Amygdala (tissue), 56 donors: ENCODE measurements at regions not wholly inside any gene's neighbourhood (a gene's known extent, or its start where the extent isn't known, plus 50 kb on each side); places are given as distances from the start of the nearest gene placed in this dataset.
"Not testable (repeated sequence)": the region's sequence is repeated elsewhere in the genome, so short reads cannot be mapped to it uniquely, and the experiment has no call there.

Experiments used
- DNase-seq, 56 donors: peaks; one replicate each; lab custom pipeline; 2025; lab: John Stamatoyannopoulos, UW

DNA sequence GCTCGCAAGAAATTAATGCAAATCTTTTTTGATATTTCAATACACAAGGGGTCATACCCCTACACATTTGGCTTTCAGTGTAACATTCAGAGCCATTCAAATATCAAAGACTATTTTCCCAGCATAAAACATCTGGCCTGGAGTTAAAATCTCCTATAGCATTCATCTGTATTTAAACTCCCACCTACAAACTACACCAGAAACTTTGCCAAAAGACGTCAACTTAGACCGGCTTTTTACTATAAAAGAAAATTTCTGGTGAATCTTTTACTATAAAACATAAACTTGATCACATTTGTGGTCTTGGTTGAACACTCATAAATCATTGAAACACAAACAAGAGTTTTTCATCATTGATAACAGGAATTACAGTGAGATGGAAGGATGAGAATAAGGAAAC lies 473.3 kb upstream of the DCN start:
- DNase-seq = no peak

DNA sequence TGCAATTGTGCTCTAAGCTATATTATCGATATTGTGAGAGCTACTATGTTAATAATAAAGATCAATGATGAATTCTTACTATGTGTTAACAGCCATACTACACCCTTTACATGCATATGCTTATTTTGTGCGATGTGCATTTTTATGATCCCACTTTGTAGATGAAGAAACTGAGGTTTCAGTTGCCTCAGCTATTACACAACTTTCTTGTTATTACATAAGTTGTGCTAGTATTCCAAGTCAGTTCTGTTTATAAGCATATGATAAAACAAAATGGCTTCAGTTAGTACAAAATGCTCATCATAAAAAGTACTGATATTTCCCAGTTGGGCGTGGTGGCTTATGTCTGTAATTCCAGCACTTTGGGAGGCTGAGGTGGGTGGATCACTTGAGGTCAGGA lies 471.5 kb upstream of the DCN start:
- DNase-seq = no peak

- no peak for DNase-seq
These were observed 469.1 kb upstream of the DCN start for GRCh38 chr12:91651728-91652127.

DNA sequence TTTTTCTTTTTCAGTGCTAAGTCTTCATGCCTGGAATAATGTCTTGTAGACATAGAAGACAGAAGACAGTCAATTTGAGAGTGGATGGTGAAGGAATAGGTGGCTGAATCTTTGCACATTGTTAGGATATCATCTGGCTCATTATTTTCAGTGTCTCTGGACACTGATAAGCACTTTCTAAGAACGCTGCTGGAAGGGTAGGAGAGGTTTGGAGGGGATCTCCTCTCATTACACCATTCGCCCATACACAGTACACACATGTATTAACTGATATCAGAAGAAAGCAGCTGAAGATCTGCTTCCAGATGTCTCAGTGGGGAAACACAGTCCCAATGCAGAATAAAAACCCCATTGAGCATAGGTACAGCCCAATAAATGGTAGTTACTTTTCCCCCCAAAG lies 461.1 kb upstream of the DCN start:
- DNase-seq = no peak

DNA sequence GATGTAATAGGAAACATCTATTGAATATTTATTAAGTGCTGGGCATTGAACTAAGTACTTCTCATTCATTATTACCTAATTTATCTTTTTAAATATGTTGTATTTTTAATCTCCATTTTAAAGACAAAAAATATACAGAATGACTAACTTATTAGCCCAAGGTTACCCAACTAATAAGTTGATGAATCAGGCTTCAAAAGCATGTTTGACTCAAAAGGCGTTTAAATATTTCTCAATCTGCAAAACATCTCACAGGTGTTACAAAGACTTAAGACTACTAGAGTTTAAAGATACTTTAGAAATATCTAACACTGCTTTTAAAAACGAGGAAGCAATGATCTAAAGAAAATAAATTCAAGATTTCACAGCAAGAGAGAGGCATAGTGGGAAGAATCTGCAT lies 457.4 kb upstream of the DCN start:
- no peak for DNase-seq

DNA sequence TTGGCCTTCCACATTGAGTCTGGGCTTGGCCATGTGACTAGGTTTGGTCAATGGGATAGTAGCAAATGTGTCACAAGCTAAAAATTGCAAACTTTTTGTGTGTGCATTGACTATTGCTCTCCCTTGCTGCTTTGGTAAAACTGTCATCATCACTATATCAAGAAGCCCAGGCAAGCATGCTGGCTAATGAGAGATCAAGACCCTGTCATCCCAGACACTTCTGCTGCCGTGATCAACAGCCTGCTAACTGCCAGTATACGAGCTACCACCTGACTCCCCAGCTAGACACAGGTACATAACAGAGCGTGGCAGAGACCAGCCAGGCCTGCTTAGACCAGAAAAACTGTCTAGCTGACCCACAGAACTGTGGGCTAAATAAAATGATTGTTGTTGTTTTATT lies 456.7 kb upstream of the DCN start:
- DNase-seq = no peak

DNA sequence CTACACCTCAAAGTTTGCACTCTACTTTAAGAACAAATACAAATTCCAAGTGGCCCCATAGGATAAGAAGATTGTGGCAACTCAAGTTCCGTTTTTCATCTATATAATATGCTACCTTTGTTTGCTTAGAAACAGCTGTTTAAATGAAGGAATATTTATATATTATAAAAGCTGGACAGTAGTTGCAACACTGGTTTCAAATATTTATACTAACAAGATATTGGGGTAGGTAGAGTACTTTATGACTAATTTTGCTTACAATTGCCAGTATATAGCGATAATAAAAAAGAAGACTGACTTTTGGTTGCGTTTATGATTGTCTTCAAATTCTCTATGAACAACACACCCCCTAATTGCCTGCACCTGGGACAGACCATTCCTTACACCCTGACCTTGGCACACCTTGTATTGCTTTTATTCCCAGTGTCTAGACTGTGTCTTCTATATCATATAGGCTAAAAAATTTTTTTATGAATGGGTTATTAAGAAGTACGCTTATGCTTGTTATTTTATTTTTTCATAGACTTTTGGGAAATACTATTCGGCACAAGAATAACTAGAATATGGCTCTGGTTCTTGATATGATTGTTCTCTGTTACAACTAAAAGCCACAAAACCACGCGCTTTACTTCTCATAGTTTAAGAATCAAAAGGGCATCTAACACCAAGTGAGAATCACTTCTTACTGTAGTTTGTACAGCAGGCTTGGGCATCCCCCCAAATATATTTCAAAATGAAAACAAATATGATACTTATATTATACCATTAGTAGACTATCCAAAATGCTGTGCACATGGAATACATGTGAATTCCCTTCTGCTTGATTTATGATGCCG lies 455.4 kb upstream of the DCN start:
- no peak for DNase-seq

- no peak for DNase-seq
These were observed 454.1 kb upstream of the DCN start for GRCh38 chr12:91636721-91637120.

GRCh38 chr12:91634386-91634713 lies 451.7 kb upstream of the DCN start:
- DNase-seq = not testable (repeated sequence)

- no peak for DNase-seq
These were observed 451.2 kb upstream of the DCN start for GRCh38 chr12:91633734-91634357.

DNA sequence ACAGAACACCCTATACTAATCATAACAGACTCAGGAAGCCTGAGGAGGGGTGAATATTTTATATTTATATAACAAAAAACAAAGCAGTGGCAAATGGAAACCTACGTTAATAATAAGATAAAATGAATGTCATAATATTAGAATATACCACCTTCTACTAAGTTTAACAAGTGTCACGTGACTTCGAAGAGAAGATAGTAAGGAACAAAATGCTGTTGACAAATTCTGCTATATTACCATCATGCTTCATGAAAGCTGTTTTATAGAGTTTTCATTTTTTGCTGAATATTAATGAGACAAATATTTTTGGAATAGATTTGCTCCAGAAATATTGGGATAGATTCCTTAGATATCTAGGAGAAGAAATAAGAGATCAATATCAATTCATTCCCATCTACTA lies 450.6 kb upstream of the DCN start:
- DNase-seq = no peak

- no peak for DNase-seq
These were observed 449.6 kb upstream of the DCN start for GRCh38 chr12:91632042-91632786.

DNA sequence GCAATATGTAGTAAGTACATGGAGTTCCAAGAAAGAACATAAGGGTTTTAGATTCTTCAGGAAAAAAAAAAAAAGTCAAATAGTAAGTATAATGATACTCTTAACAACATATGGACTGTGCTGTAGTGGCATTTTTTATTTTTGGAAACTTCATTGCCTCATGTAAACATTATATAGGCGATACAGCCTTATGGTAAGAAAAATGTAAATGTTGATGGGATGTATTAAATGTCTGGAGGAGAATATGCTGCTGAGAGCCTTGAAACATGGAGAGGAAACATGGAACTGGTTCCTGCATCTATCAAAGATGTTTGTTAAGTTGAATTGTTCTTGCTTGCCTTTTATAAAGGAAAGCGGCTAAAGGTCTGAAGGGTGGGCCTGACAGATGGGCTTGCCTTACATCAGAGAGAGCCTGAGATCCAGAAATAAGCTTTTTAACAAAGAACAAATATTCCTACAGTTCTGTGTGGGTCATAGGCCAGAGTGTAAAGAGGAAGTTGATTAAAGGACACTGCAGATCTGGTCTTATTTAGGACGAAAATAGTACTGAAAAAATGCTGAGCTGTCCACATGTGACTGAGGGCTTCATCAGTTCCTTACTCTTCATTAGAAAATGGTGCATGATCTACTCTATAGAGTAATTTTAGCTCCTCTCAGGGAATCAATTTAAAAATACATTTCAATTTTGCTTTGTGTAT lies 448.1 kb upstream of the DCN start:
- no peak for DNase-seq

DNA sequence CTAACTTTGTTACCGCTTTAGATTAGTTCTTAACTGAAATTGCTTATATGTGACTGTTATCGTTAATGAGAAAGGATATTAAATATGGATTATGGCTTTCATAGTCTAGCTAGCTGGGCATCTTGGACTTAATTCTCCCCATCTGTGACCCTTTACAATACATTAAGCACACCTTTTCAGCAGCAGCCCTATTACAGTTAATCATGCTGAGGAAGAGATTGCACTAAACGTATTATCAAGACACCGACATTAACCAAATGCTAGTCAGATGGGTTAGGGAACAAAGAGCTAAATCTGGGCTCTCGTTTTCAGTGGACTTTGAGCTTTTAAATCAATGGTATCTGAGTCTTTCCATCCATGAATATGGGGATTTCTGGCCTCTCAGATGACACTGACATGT lies 447.5 kb upstream of the DCN start:
- no peak for DNase-seq

DNA sequence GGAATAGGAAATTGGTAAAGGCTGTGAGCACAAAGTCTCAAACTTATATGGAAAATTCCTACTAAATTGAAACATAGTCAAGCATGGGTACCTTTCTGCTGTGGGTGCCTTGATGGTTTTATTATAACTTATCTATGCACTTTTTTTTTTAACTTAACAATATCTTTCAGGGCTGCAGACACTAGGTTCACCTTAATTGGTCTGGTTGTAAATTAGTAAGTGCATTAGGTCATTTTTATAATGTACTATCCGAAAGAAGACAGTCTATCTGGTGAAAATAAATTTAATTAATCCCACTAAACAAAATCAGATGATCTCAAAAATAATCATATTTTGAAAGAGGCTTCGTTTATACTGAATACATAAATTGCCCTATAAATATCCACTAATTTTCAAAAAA lies 446.8 kb upstream of the DCN start:
- DNase-seq = no peak

DNA sequence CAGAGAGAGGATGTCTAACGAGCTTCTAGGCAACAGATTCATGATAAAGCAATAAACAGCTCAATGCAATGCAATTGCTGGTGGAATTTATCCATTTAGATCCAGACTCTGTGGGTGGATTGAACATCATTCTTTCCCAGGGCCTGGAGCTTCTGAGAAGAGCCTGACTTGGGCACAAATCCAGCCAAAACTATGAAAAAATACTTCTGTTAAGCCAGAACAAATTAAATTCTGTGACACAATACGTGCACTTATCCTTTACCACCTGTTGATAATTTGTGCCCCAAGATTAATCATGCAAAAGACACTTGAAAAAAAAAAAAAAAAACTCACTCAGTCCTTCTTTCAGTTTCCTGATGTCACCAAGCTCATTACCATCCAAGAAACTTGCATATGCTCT lies 446.0 kb upstream of the DCN start:
- DNase-seq = no peak

GRCh38 chr12:91627225-91627624 lies 444.6 kb upstream of the DCN start:
- DNase-seq = no peak

DNA sequence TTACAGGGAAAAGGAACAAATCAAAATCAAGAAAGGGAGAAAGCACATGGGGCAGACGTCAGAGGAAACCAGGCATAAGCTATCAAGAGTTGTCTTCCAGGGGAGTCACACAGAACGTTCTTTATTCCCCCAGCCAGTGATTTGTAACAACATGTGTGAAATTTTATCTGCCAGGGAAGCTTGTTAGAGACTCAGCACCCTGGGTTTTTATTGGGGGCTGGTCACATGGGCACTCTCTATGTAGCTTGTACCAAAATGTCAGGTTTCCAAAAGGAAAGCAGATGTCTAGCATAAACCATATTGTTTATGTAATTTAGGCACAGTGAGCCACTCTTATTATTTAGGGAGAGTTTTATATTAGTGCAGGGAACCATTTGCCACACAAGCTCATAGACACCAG lies 440.4 kb upstream of the DCN start:
- DNase-seq = no peak

GRCh38 chr12:91622037-91622436 lies 439.4 kb upstream of the DCN start:
- DNase-seq = no peak

- DNase-seq = peak in 36 of 56 donors; percentile 2 to 66 (median 12)
These were observed 438.4 kb upstream of the DCN start for GRCh38 chr12:91620992-91621391.

- DNase-seq = no peak
These were observed 437.8 kb upstream of the DCN start for GRCh38 chr12:91620422-91620821.
